CD4-positive, alpha-beta T cell (primary cell): ENCODE measurements at regions not wholly inside any gene's neighbourhood (a gene's known extent, or its start where the extent isn't known, plus 50 kb on each side); places are given as distances from the start of the nearest gene placed in this dataset.
A peak's percentile ranks its signal among the peaks of the same experiment; 100 is the strongest.

Experiments
- ATAC-seq: fragments of 200-7000 bp; cut with Tn5 transposase; one replicate; pipeline ENCODE4 v1.10.0; 2022; ENCODE audit warnings: mild to moderate bottlenecking; ENCODE audit not compliant: poor library complexity
- CTCF ChIA-PET: fragments of 350-600 bp; sonication (Branson Sonifier 250); formaldehyde crosslinking; loops from one replicate; lab custom pipeline; 2021; ENCODE audit warnings: antibody characterized with exemption, inconsistent platforms; lab: Charles Lee
- POLR2A ChIA-PET: fragments of 350-600 bp; sonication (Branson Sonifier 250); formaldehyde crosslinking; loops from one replicate; lab custom pipeline; 2021; ENCODE audit warnings: antibody characterized with exemption, inconsistent platforms; lab: Charles Lee
- DNase-seq, 14 experiments: peaks; one replicate each; pipeline ENCODE4 v3.0.0-alpha.2; 2013 to 2020; ENCODE audit warnings: mixed read lengths in 2 of 14
- H3K27ac ChIP-seq, 2 donors: one replicate each; pipeline versions ENCODE4 v1.5.1 to v1.7.0; 2013; ENCODE audit warnings: low read length in 2 of 2, low read depth in 1 of 2, mild to moderate bottlenecking in 1 of 2
- H3K27me3 ChIP-seq, 2 experiments: 1 replicate in 1 of 2; 2 replicates in 1 of 2; pipeline versions ENCODE4 v1.6.1 to v1.7.0; 2013; ENCODE audit warnings: low read length in 2 of 2, control low read depth in 1 of 2, mild to moderate bottlenecking in 1 of 2, moderate library complexity in 1 of 2; ENCODE audit not compliant: insufficient read depth in 2 of 2, control insufficient read depth in 1 of 2
- H3K36me3 ChIP-seq: one replicate; pipeline ENCODE4 v1.6.1; 2013; ENCODE audit warnings: low read length, control low read depth; ENCODE audit not compliant: insufficient read depth
- H3K4me1 ChIP-seq: one replicate; pipeline ENCODE4 v1.6.1; 2013; ENCODE audit warnings: low read length, control low read depth; ENCODE audit not compliant: insufficient read depth
- H3K4me3 ChIP-seq: one replicate; pipeline ENCODE4 v1.5.1; 2013; ENCODE audit warnings: mild to moderate bottlenecking, low read length, moderate library complexity
- H3K9me3 ChIP-seq, 2 experiments: 1 replicate in 1 of 2; 2 replicates in 1 of 2; pipeline versions ENCODE4 v1.6.1 to v1.7.0; 2013; ENCODE audit warnings: low read length in 2 of 2, mild to moderate bottlenecking in 2 of 2, control low read depth in 1 of 2, moderate library complexity in 1 of 2; ENCODE audit not compliant: control insufficient read depth in 1 of 2, insufficient read depth in 1 of 2
- H3K27ac Mint-ChIP-seq: one replicate; pipeline ENCODE4 v1.8.0; 2020; ENCODE audit warnings: mixed read lengths
- H3K27me3 Mint-ChIP-seq: one replicate; pipeline ENCODE4 v1.8.0; 2021; ENCODE audit warnings: mixed read lengths
- H3K36me3 Mint-ChIP-seq: one replicate; pipeline ENCODE4 v1.8.0; 2021; ENCODE audit warnings: low read depth, mixed read lengths
- H3K4me1 Mint-ChIP-seq: one replicate; pipeline ENCODE4 v1.8.0; 2021; ENCODE audit warnings: low read depth, mixed read lengths
- H3K4me3 Mint-ChIP-seq: one replicate; pipeline ENCODE4 v1.8.0; 2020; ENCODE audit warnings: mild to moderate bottlenecking, mixed read lengths
- H3K9me3 Mint-ChIP-seq: one replicate; pipeline ENCODE4 v1.8.0; 2020; ENCODE audit warnings: mixed read lengths
- intact Hi-C, 2 experiments: fragments of 100-400 bp; cut with DNase I in 1 of 2; cut with micrococcal nuclease in 1 of 2; formaldehyde crosslinking; loops; one replicate each; pipeline versions ENCODE4 v1.15.1 to v1.9.0; 2023 to 2025; cut with DNase I, micrococcal nuclease
- TF ChIP-seq, protein P1 (sequence below): fragments of 200-600 bp; IDR thresholded peaks from one replicate; pipeline ENCODE4 v1.8.0; 2022; ENCODE audit warnings: antibody characterized with exemption, mild to moderate bottlenecking

DNA sequence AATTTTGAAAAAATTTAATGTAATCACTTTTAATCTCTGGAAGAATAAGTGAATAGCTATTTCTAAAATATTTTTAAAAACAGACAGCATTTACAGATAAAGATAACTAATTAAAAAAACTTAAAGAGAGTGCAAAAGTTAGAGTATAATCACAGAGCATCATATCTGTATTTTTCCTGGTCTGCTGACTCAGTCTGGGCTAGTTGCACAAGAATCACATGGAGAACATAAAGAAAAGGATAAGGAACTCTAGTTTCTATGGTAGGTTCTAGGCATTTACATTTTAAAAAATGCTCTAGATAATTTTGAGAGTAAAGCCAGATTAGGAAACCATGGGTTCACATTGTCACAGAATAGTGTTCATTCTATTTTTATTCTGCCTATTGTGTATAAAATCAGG lies 347.4 kb downstream of the PSAT1 start:
- H3K9me3 ChIP-seq, result no peaks in the 10 kb centered on the region
- peaks cover 3% of the 10 kb centered on the region for H3K9me3 Mint-ChIP-seq
- H3K27me3 Mint-ChIP-seq, result no peaks in the 10 kb centered on the region
- H3K36me3 ChIP-seq, result no peaks in the 10 kb centered on the region
- ATAC-seq, result no peak
- DNase-seq, result no peak
- H3K36me3 Mint-ChIP-seq, result no peaks in the 10 kb centered on the region
- H3K27ac Mint-ChIP-seq, result no peak overlapping the region
- no peaks in the 10 kb centered on the region for H3K4me1 Mint-ChIP-seq
- H3K4me3 ChIP-seq, result no peak overlapping the region
- ChIA-PET CTCF (no interaction called here), POLR2A (no interaction called here)
- no peaks in the 10 kb centered on the region for H3K27me3 ChIP-seq
- H3K4me3 Mint-ChIP-seq, result no peak overlapping the region
- TF ChIP-seq, protein P1, sequence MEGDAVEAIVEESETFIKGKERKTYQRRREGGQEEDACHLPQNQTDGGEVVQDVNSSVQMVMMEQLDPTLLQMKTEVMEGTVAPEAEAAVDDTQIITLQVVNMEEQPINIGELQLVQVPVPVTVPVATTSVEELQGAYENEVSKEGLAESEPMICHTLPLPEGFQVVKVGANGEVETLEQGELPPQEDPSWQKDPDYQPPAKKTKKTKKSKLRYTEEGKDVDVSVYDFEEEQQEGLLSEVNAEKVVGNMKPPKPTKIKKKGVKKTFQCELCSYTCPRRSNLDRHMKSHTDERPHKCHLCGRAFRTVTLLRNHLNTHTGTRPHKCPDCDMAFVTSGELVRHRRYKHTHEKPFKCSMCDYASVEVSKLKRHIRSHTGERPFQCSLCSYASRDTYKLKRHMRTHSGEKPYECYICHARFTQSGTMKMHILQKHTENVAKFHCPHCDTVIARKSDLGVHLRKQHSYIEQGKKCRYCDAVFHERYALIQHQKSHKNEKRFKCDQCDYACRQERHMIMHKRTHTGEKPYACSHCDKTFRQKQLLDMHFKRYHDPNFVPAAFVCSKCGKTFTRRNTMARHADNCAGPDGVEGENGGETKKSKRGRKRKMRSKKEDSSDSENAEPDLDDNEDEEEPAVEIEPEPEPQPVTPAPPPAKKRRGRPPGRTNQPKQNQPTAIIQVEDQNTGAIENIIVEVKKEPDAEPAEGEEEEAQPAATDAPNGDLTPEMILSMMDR, result no peak
- intact Hi-C loops, result no loop called here
- H3K27ac ChIP-seq, result no peak overlapping the region
- H3K4me1 ChIP-seq, result no peaks in the 10 kb centered on the region

DNA sequence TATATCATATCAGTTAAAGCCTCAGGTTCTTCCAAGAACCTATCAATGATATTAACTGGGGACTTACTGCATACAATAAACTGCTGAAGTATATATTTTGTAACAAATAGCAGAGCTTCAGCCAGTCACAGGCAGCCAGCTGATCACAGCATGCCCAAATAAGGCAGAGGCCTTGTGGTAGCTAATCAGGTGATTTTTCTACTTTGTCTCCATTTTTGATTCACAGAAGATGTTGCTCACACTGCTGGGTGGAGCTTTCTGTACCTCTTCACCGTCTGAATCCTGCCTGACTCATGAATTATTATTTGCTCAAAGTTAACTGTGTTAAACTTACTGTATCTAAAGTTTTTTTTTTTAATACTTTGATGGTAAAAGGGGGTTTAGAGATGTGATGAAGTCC lies 357.4 kb downstream of the PSAT1 start:
- no peaks in the 10 kb centered on the region for H3K27me3 Mint-ChIP-seq
- no peaks in the 10 kb centered on the region for H3K9me3 Mint-ChIP-seq
- Histone ChIP-seq H3K4me3 (no peak overlapping the region), H3K27me3 (no peaks in the 10 kb centered on the region), H3K36me3 (no peaks in the 10 kb centered on the region), H3K9me3 (no peaks in the 10 kb centered on the region), H3K27ac (no peak overlapping the region), H3K4me1 (no peaks in the 10 kb centered on the region)
- H3K4me1 Mint-ChIP-seq, result no peaks in the 10 kb centered on the region
- ChIA-PET POLR2A (interaction anchor here (0.6 kb wide), 1 partner anchor 39 kb away, joined by 4 read pairs; no protein-coding TSS in a partner anchor), CTCF (no interaction called here)
- TF ChIP-seq, protein P1, result no peak
- no peaks in the 10 kb centered on the region for H3K36me3 Mint-ChIP-seq
- H3K27ac Mint-ChIP-seq, result no peak overlapping the region
- no peak for ATAC-seq
- intact Hi-C loops, result no loop called here
- no peak overlapping the region for H3K4me3 Mint-ChIP-seq
- no peak for DNase-seq

DNA sequence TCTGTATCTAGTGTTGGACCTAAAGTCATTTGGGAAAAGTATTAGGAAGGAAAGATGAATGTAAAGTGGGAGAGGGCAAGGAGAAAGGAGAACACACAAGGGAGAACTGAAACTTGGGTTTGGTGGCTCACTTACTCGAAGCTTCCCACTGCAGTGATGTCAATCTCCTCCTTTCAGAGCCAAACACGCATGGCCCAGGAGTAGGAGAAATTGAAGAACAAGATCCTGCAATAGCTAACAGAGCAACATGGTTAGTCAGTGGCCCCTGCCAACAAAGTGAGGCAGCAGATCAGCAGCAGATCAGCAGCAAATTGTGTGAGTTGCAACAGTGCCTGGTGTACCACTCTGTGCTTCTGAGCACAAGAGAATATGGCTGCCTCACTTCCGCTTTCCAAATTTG lies 366.4 kb downstream of the PSAT1 start:
- intact Hi-C loops, result no loop called here
- Histone ChIP-seq H3K4me1 (no peaks in the 10 kb centered on the region), H3K36me3 (no peaks in the 10 kb centered on the region), H3K4me3 (no peak overlapping the region), H3K27ac (no peak overlapping the region), H3K9me3 (no peaks in the 10 kb centered on the region), H3K27me3 (no peaks in the 10 kb centered on the region)
- POLR2A ChIA-PET, result no interaction called here
- CTCF ChIA-PET, result no interaction called here
- DNase-seq (peak in 2 of 14 experiments; percentile 2 to 9), ATAC-seq (no peak)
- H3K27me3 Mint-ChIP-seq, result peaks cover 17% of the 10 kb centered on the region
- no peaks in the 10 kb centered on the region for H3K36me3 Mint-ChIP-seq
- H3K27ac Mint-ChIP-seq, result no peak overlapping the region
- TF ChIP-seq, protein P1, result no peak
- H3K4me3 Mint-ChIP-seq, result no peak overlapping the region
- no peaks in the 10 kb centered on the region for H3K4me1 Mint-ChIP-seq
- H3K9me3 Mint-ChIP-seq, result peaks cover 6% of the 10 kb centered on the region
